ENCODE measurements at regions not wholly inside any gene's neighbourhood (a gene's known extent, or its start where the extent isn't known, plus 50 kb on each side); places are given as distances from the start of the nearest gene placed in this dataset.

GRCh38 chr17:52673791-52674190 lies 515.3 kb upstream of the CA10 start:
- Histone ChIP-seq H3F3A (ENCODE audit: control insufficient read depth, insufficient read depth) (no peaks in the 10 kb centered on the region), H3K9me2 (replicated peaks; ENCODE audit: control insufficient read depth, low read length) (no peaks in the 10 kb centered on the region), H3K4me1 (ENCODE audit: control insufficient read depth, low read length) (no peaks in the 10 kb centered on the region), H3K36me3 (ENCODE audit: control insufficient read depth, low read length) (no peaks in the 10 kb centered on the region), H3K4me3 (ENCODE audit: low read length) (no peak overlapping the region), H3K27me3 (ENCODE audit: control insufficient read depth, low read length) (no peaks in the 10 kb centered on the region), H3K4me2 (ENCODE audit: low read length) (no peak overlapping the region), H4K20me1 (ENCODE audit: control insufficient read depth, insufficient read depth, low read depth, low read length) (no peaks in the 10 kb centered on the region), H3K9me3 (ENCODE audit: control insufficient read depth, insufficient read depth, low read length) (no peaks in the 10 kb centered on the region; the same call in 1 of the 2 replicates), H3K79me2 (ENCODE audit: control insufficient read depth, low read length) (no peaks in the 10 kb centered on the region), H3K27ac (ENCODE audit: low read depth, low read length) (no peak overlapping the region)
- TF ChIP-seq, protein P1, sequence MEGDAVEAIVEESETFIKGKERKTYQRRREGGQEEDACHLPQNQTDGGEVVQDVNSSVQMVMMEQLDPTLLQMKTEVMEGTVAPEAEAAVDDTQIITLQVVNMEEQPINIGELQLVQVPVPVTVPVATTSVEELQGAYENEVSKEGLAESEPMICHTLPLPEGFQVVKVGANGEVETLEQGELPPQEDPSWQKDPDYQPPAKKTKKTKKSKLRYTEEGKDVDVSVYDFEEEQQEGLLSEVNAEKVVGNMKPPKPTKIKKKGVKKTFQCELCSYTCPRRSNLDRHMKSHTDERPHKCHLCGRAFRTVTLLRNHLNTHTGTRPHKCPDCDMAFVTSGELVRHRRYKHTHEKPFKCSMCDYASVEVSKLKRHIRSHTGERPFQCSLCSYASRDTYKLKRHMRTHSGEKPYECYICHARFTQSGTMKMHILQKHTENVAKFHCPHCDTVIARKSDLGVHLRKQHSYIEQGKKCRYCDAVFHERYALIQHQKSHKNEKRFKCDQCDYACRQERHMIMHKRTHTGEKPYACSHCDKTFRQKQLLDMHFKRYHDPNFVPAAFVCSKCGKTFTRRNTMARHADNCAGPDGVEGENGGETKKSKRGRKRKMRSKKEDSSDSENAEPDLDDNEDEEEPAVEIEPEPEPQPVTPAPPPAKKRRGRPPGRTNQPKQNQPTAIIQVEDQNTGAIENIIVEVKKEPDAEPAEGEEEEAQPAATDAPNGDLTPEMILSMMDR (IDR thresholded peaks at IDR 0.05; ENCODE audit: low read depth, low read length, poor library complexity, severe bottlenecking) = no peak
- TF ChIP-seq EZH2phosphoT487 (IDR thresholded peaks at IDR 0.05; ENCODE audit: borderline replicate concordance, low read length) = no peak

DNA sequence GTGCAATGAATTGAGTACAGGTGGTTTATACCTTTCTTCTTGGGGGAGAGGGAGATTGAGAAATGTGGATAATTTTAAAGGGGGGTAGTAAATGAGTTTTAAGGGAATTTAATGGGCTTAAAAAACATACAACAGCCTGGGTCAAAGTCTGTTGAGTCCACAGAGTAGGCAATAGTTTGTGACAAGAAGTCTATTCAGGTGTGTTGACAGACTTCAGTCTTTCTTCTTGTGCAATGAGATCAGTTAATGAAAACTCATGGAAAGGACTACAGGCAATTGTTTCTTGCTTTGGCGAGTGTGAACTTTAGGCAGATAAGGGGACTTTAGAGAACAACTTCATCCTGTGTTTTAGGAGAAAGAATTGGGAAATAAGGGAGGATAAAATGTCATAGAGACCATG lies 507.8 kb upstream of the CA10 start:
- Histone ChIP-seq H3K36me3 (ENCODE audit: control insufficient read depth, low read length) (no peaks in the 10 kb centered on the region), H3K4me2 (ENCODE audit: low read length) (no peak overlapping the region), H3K79me2 (ENCODE audit: control insufficient read depth, low read length) (no peaks in the 10 kb centered on the region), H3K4me1 (ENCODE audit: control insufficient read depth, low read length) (no peaks in the 10 kb centered on the region), H3K27ac (ENCODE audit: low read depth, low read length) (no peak overlapping the region), H3K4me3 (ENCODE audit: low read length) (no peak overlapping the region), H3F3A (ENCODE audit: control insufficient read depth, insufficient read depth) (no peaks in the 10 kb centered on the region), H3K9me2 (replicated peaks; ENCODE audit: control insufficient read depth, low read length) (no peaks in the 10 kb centered on the region), H3K27me3 (ENCODE audit: control insufficient read depth, low read length) (no peaks in the 10 kb centered on the region), H3K9me3 (ENCODE audit: control insufficient read depth, insufficient read depth, low read length) (no peaks in the 10 kb centered on the region; the same call in 1 of the 2 replicates), H4K20me1 (ENCODE audit: control insufficient read depth, insufficient read depth, low read depth, low read length) (no peaks in the 10 kb centered on the region)
- TF ChIP-seq EZH2phosphoT487 (IDR thresholded peaks at IDR 0.05; ENCODE audit: borderline replicate concordance, low read length) = no peak
- TF ChIP-seq, protein P1 (IDR thresholded peaks at IDR 0.05; ENCODE audit: low read depth, low read length, poor library complexity, severe bottlenecking) = no peak

DNA sequence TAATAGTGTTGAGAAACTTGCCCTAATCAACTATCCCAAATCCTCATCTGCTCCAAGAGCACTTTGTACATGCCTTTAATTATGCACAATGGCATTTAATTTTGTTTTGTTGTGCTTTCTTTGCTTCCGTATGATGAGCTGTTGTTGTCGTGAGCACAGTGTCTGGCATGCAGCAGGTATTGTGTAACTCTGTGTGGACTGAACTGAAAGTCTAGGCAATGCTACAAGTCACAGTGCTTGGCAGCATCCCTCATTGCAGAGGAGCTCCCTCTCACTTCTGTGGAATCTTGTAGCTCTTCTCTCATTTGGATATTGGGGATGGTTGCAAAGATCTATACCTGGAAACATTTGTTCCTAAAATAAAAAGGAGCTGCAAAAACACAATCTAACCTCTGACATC lies 502.2 kb upstream of the CA10 start:
- H3F3A ChIP-seq (ENCODE audit: control insufficient read depth, insufficient read depth) = no peaks in the 10 kb centered on the region
- TF ChIP-seq EZH2phosphoT487 (IDR thresholded peaks at IDR 0.05; ENCODE audit: borderline replicate concordance, low read length) = no peak
- TF ChIP-seq, protein P1 (IDR thresholded peaks at IDR 0.05; ENCODE audit: low read depth, low read length, poor library complexity, severe bottlenecking) = no peak

DNA sequence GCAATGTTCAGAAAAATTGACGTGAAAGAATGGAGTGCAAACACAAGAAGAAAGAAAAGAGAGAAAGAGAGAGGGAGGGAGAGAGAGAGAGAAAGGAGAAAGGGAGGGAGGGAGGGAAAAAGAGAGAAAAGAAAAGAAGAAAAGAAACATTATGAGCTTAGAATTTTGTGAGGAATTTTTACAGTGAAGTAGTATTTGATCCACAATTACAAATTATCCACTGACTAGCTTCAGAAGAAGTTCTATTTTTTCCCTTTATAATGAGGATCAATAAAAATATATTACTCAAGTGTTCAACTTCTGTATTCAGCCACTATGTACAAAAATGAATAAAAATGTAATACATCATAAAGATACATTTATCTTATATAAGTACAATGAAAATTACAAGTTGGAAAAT lies 494.5 kb upstream of the CA10 start:
- Histone ChIP-seq H3K27ac (ENCODE audit: low read depth, low read length) (no peak overlapping the region), H3K9me2 (replicated peaks; ENCODE audit: control insufficient read depth, low read length) (no peaks in the 10 kb centered on the region), H3F3A (ENCODE audit: control insufficient read depth, insufficient read depth) (no peaks in the 10 kb centered on the region), H3K27me3 (ENCODE audit: control insufficient read depth, low read length) (no peaks in the 10 kb centered on the region), H3K4me1 (ENCODE audit: control insufficient read depth, low read length) (no peaks in the 10 kb centered on the region), H3K9me3 (ENCODE audit: control insufficient read depth, insufficient read depth, low read length) (no peaks in the 10 kb centered on the region), H3K36me3 (ENCODE audit: control insufficient read depth, low read length) (no peaks in the 10 kb centered on the region), H3K79me2 (ENCODE audit: control insufficient read depth, low read length) (no peaks in the 10 kb centered on the region), H3K4me3 (ENCODE audit: low read length) (no peak overlapping the region), H4K20me1 (ENCODE audit: control insufficient read depth, insufficient read depth, low read depth, low read length) (no peaks in the 10 kb centered on the region), H3K4me2 (ENCODE audit: low read length) (no peak overlapping the region)
- no peak for TF ChIP-seq EZH2phosphoT487 (IDR thresholded peaks at IDR 0.05; ENCODE audit: borderline replicate concordance, low read length)
- TF ChIP-seq, protein P1 (IDR thresholded peaks at IDR 0.05; ENCODE audit: low read depth, low read length, poor library complexity, severe bottlenecking) = no peak

More for the DNA sequence above, 502.2 kb upstream of the CA10 start:
- no peaks in the 10 kb centered on the region for H4K20me1 ChIP-seq (ENCODE audit: control insufficient read depth, insufficient read depth, low read depth, low read length)
- H3K36me3 ChIP-seq (ENCODE audit: control insufficient read depth, low read length) = no peaks in the 10 kb centered on the region
- H3K4me2 ChIP-seq (ENCODE audit: low read length) = no peak overlapping the region
- no peaks in the 10 kb centered on the region for H3K4me1 ChIP-seq (ENCODE audit: control insufficient read depth, low read length)
- H3K27me3 ChIP-seq (ENCODE audit: control insufficient read depth, low read length) = no peaks in the 10 kb centered on the region
- no peaks in the 10 kb centered on the region for H3K9me2 ChIP-seq (replicated peaks; ENCODE audit: control insufficient read depth, low read length)
- H3K4me3 ChIP-seq (ENCODE audit: low read length) = no peak overlapping the region
- H3K79me2 ChIP-seq (ENCODE audit: control insufficient read depth, low read length) = no peaks in the 10 kb centered on the region
- H3K27ac ChIP-seq (ENCODE audit: low read depth, low read length) = no peak overlapping the region
- no peaks in the 10 kb centered on the region for H3K9me3 ChIP-seq (ENCODE audit: control insufficient read depth, insufficient read depth, low read length)
